GM23338 (cell line): ENCODE measurements at regions not wholly inside any gene's neighbourhood (a gene's known extent, or its start where the extent isn't known, plus 50 kb on each side); places are given as distances from the start of the nearest gene placed in this dataset.

ENCODE experiments used
- ATAC-seq: fragments of 200-7000 bp; cut with Tn5 transposase; 3 replicates; pipeline ENCODE4 v1.9.1; 2020
- DNase-seq: peaks from one replicate; pipeline ENCODE4 v3.0.0-alpha.2; 2015; ENCODE audit warnings: low spot score
- H2AFZ ChIP-seq: fragments of 200-600 bp; sonication (generic); 2 replicates; pipeline ENCODE4 v1.8.0; 2016; ENCODE audit warnings: antibody characterized with exemption, mild to moderate bottlenecking, moderate library complexity
- H3F3A ChIP-seq: fragments of 200-600 bp; sonication (generic); replicated peaks from 2 replicates; pipeline ENCODE4 v1.8.0; 2017; ENCODE audit warnings: antibody characterized with exemption, mixed run types, low read depth
- H3K27ac ChIP-seq: fragments of 200-600 bp; sonication (generic); 2 replicates; pipeline ENCODE4 v1.6.1; 2016; ENCODE audit warnings: low read depth
- H3K27me3 ChIP-seq: fragments of 200-600 bp; sonication (generic); 2 replicates; pipeline ENCODE4 v1.8.0; 2016; ENCODE audit warnings: mild to moderate bottlenecking, mixed run types, moderate library complexity; ENCODE audit not compliant: insufficient read depth
- H3K36me3 ChIP-seq: fragments of 200-600 bp; sonication (generic); 2 replicates; pipeline ENCODE4 v1.8.0; 2016; ENCODE audit warnings: mild to moderate bottlenecking; ENCODE audit not compliant: insufficient read depth
- H3K4me1 ChIP-seq: fragments of 200-600 bp; sonication (generic); 2 replicates; pipeline ENCODE4 v1.8.0; 2016; ENCODE audit warnings: mild to moderate bottlenecking, moderate library complexity; ENCODE audit not compliant: insufficient read depth
- H3K4me2 ChIP-seq: fragments of 200-600 bp; sonication (generic); 2 replicates; pipeline ENCODE4 v1.7.1; 2017; ENCODE audit warnings: mixed run types
- H3K4me3 ChIP-seq: fragments of 200-600 bp; sonication (generic); 2 replicates; pipeline ENCODE4 v1.6.1; 2016; ENCODE audit warnings: mixed run types
- H3K79me2 ChIP-seq: fragments of 200-600 bp; sonication (generic); replicated peaks from 2 replicates; pipeline ENCODE4 v1.8.0; 2017; ENCODE audit warnings: mild to moderate bottlenecking; ENCODE audit not compliant: insufficient read depth
- H3K9me2 ChIP-seq: fragments of 200-600 bp; sonication (generic); 2 replicates; pipeline ENCODE4 v1.8.0; 2017; ENCODE audit not compliant: insufficient read depth
- H4K20me1 ChIP-seq: fragments of 200-600 bp; sonication (generic); replicated peaks from 2 replicates; pipeline ENCODE4 v1.8.0; 2017; ENCODE audit warnings: mild to moderate bottlenecking; ENCODE audit not compliant: insufficient read depth
- H3K27ac Mint-ChIP-seq: 2 replicates; pipeline ENCODE4 v1.8.0; 2020; ENCODE audit warnings: inconsistent platforms, mild to moderate bottlenecking, moderate library complexity, mixed read lengths
- H3K27me3 Mint-ChIP-seq: 3 replicates; pipeline ENCODE4 v1.8.0; 2022; ENCODE audit warnings: low read depth, mild to moderate bottlenecking, moderate library complexity, mixed read lengths, inconsistent platforms; ENCODE audit not compliant: insufficient read depth, poor library complexity
- H3K36me3 Mint-ChIP-seq: 3 replicates; pipeline ENCODE4 v1.8.0; 2021; ENCODE audit warnings: low read depth, mild to moderate bottlenecking, inconsistent platforms, moderate library complexity, mixed read lengths
- H3K4me1 Mint-ChIP-seq: 3 replicates; pipeline ENCODE4 v1.8.0; 2020; ENCODE audit warnings: mild to moderate bottlenecking, inconsistent platforms, mixed read lengths
- H3K4me3 Mint-ChIP-seq: 3 replicates; pipeline ENCODE4 v1.8.0; 2021; ENCODE audit warnings: moderate library complexity, mild to moderate bottlenecking, inconsistent platforms, mixed read lengths
- H3K9me3 Mint-ChIP-seq: 3 replicates; pipeline ENCODE4 v1.8.0; 2020; ENCODE audit warnings: moderate library complexity, mild to moderate bottlenecking, inconsistent platforms, mixed read lengths
- CREB1 ChIP-seq: fragments of 250-450 bp; sonication (Bioruptor Pico); IDR thresholded peaks from 2 replicates; pipeline ENCODE4 v1.5.0; 2020; ENCODE audit warnings: low read depth, mild to moderate bottlenecking, moderate library complexity
- CTCF ChIP-seq, 2 experiments: fragments of 200-600 bp in 1 of 2; sonication (generic) in 1 of 2; conservative IDR thresholded peaks; 2 replicates each; pipeline versions ENCODE4 v1.5.1 to v1.6.1; 2016 to 2017; ENCODE audit warnings: antibody characterized with exemption in 2 of 2, low read depth in 2 of 2, mild to moderate bottlenecking in 2 of 2, moderate library complexity in 1 of 2
- EZH2 ChIP-seq: fragments of 200-600 bp; sonication (generic); IDR thresholded peaks from one replicate; pipeline ENCODE4 v1.8.0; 2017; ENCODE audit warnings: antibody characterized with exemption, mild to moderate bottlenecking, low read depth; ENCODE audit not compliant: unreplicated experiment
- JUNB ChIP-seq: IDR thresholded peaks from one replicate; pipeline ENCODE4 v1.6.1; 2016; ENCODE audit warnings: antibody characterized with exemption; ENCODE audit not compliant: unreplicated experiment
- NANOG ChIP-seq: IDR thresholded peaks from 2 replicates; pipeline ENCODE4 v1.6.1; 2016; ENCODE audit warnings: antibody characterized with exemption, borderline replicate concordance
- STAT1 ChIP-seq: IDR thresholded peaks from one replicate; pipeline ENCODE4 v1.6.1; 2016; ENCODE audit warnings: antibody characterized with exemption; ENCODE audit not compliant: unreplicated experiment
- ZNF114 ChIP-seq: fragments of 250-450 bp; sonication (Bioruptor Pico); IDR thresholded peaks from 2 replicates; pipeline ENCODE4 v1.5.0; 2020; ENCODE audit warnings: mild to moderate bottlenecking, moderate library complexity
- ZNF331 ChIP-seq: fragments of 250-450 bp; sonication (Bioruptor Pico); IDR thresholded peaks from 2 replicates; pipeline ENCODE4 v1.5.0; 2020; ENCODE audit warnings: low read depth, mild to moderate bottlenecking, moderate library complexity
- TF ChIP-seq, protein P1 (sequence below): IDR thresholded peaks from one replicate; pipeline ENCODE4 v1.6.1; 2018; ENCODE audit warnings: antibody characterized with exemption; ENCODE audit not compliant: unreplicated experiment
- TF ChIP-seq, protein P2 (sequence below): IDR thresholded peaks from 2 replicates; pipeline ENCODE4 v1.6.1; 2016; ENCODE audit warnings: antibody characterized with exemption

GRCh38 chr2:57796527-57796926 lies 250.1 kb upstream of the VRK2 start (continued):
- TF ChIP-seq, protein P1, sequence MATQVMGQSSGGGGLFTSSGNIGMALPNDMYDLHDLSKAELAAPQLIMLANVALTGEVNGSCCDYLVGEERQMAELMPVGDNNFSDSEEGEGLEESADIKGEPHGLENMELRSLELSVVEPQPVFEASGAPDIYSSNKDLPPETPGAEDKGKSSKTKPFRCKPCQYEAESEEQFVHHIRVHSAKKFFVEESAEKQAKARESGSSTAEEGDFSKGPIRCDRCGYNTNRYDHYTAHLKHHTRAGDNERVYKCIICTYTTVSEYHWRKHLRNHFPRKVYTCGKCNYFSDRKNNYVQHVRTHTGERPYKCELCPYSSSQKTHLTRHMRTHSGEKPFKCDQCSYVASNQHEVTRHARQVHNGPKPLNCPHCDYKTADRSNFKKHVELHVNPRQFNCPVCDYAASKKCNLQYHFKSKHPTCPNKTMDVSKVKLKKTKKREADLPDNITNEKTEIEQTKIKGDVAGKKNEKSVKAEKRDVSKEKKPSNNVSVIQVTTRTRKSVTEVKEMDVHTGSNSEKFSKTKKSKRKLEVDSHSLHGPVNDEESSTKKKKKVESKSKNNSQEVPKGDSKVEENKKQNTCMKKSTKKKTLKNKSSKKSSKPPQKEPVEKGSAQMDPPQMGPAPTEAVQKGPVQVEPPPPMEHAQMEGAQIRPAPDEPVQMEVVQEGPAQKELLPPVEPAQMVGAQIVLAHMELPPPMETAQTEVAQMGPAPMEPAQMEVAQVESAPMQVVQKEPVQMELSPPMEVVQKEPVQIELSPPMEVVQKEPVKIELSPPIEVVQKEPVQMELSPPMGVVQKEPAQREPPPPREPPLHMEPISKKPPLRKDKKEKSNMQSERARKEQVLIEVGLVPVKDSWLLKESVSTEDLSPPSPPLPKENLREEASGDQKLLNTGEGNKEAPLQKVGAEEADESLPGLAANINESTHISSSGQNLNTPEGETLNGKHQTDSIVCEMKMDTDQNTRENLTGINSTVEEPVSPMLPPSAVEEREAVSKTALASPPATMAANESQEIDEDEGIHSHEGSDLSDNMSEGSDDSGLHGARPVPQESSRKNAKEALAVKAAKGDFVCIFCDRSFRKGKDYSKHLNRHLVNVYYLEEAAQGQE = no peak
- TF ChIP-seq, protein P2, sequence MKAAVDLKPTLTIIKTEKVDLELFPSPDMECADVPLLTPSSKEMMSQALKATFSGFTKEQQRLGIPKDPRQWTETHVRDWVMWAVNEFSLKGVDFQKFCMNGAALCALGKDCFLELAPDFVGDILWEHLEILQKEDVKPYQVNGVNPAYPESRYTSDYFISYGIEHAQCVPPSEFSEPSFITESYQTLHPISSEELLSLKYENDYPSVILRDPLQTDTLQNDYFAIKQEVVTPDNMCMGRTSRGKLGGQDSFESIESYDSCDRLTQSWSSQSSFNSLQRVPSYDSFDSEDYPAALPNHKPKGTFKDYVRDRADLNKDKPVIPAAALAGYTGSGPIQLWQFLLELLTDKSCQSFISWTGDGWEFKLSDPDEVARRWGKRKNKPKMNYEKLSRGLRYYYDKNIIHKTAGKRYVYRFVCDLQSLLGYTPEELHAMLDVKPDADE = no peak
- TF ChIP-seq JUNB (no peak), STAT1 (no peak), ZNF114 (CRISPR knock-in tag) (no peak; the same call in 1 of the 2 replicates), NANOG (peak; percentile 62; the same call in 1 of the 2 replicates), ZNF331 (CRISPR knock-in tag) (no peak), CREB1 (peak; percentile 53), EZH2 (no peak)

DNA sequence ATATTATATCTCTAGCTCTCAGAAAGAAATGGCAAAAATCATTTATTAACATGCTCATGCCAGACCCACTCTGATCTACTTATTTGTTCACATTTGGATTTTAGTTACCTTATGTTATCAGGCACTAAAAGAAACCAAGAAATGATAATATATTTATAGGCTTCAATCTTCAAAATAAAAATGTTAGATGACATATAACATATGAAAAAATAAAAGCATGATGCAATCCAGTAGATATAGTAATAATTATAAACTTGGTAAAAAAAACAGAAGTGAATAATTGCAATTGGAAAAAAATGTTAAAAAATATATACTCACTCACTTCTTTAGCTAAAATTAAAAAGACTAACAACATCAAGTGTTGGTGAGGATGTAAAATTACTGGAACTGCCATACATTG lies 248.3 kb upstream of the VRK2 start:
- Histone ChIP-seq H3K4me2 (no peak overlapping the region), H3F3A (no peaks in the 10 kb centered on the region), H3K79me2 (no peaks in the 10 kb centered on the region), H4K20me1 (no peaks in the 10 kb centered on the region), H3K4me1 (peaks cover 15% of the 10 kb centered on the region), H3K27me3 (no peaks in the 10 kb centered on the region), H2AFZ (no peak overlapping the region), H3K27ac (no peak overlapping the region), H3K4me3 (no peak overlapping the region), H3K9me2 (peaks cover 6% of the 10 kb centered on the region; the same call in 1 of the 2 replicates), H3K36me3 (no peaks in the 10 kb centered on the region; the same call in 1 of the 2 replicates)
- Mint-ChIP-seq H3K27ac (no peak overlapping the region), H3K27me3 (peaks cover 2% of the 10 kb centered on the region), H3K4me1 (peaks cover 19% of the 10 kb centered on the region), H3K4me3 (no peak overlapping the region), H3K36me3 (peaks cover 19% of the 10 kb centered on the region), H3K9me3 (peaks cover 16% of the 10 kb centered on the region)
- DNase-seq (no peak), ATAC-seq (no peak)
- TF ChIP-seq, protein P1 = no peak
- TF ChIP-seq, protein P2 = no peak
- TF ChIP-seq CTCF (conservative IDR thresholded peaks at IDR 0.05; ENCODE audit: low read depth in 2 of 2) = no peak
- TF ChIP-seq JUNB = no peak
- no peak for TF ChIP-seq ZNF331 (CRISPR knock-in tag)
- TF ChIP-seq NANOG = no peak
